ENCODE measurements at regions not wholly inside any gene's neighbourhood (a gene's known extent, or its start where the extent isn't known, plus 50 kb on each side); places are given as distances from the start of the nearest gene placed in this dataset.

- peaks cover 0 to 5% of the 10 kb centered on the region in 2 donors for H3K4me1 Mint-ChIP-seq
- ATAC-seq: peak in 2 of 3 donors; percentile 36 to 40
These were observed 55.4 kb upstream of the LMTK2 start for GRCh38 chr7:98051118-98051744.

GRCh38 chr7:98054585-98054984, 52.1 kb upstream of the LMTK2 start:
- Histone ChIP-seq H3K9me3 (ENCODE audit: control insufficient read depth, insufficient read depth, low read length) (no peaks in the 10 kb centered on the region), H3K36me3 (ENCODE audit: control insufficient read depth, insufficient read depth, low read length) (no peaks in the 10 kb centered on the region), H3K4me3 (ENCODE audit: low read length) (no peak overlapping the region), H3K4me1 (ENCODE audit: control insufficient read depth, insufficient read depth, low read length) (peaks cover 6% of the 10 kb centered on the region), H3K27ac (ENCODE audit: low read length) (no peak overlapping the region), H3K27me3 (ENCODE audit: control insufficient read depth, insufficient read depth, low read length) (no peaks in the 10 kb centered on the region)
- WGBS (ENCODE audit: insufficient coverage): 84% methylated on average over 4 of the region's 4 CpGs
- peaks cover 3 to 15% of the 10 kb centered on the region in 2 donors for H3K27me3 Mint-ChIP-seq (ENCODE audit: low read depth in 2 of 2)
- no peaks in the 10 kb centered on the region for H3K36me3 Mint-ChIP-seq
- H3K9me3 Mint-ChIP-seq: no peaks in the 10 kb centered on the region
- ATAC-seq (no peak), DNase-seq (no peak)
- TF ChIP-seq CTCF (IDR thresholded peaks at IDR 0.05): no peak
- intact Hi-C loops (cut with micrococcal nuclease): no loop called here
- no peak overlapping the region for H3K27ac Mint-ChIP-seq
- H3K4me1 Mint-ChIP-seq: peaks cover 0 to 5% of the 10 kb centered on the region in 2 donors
- no peak overlapping the region for H3K4me3 Mint-ChIP-seq

More at GRCh38 chr7:98051118-98051744, 55.4 kb upstream of the LMTK2 start:
- Mint-ChIP-seq H3K36me3 (no peaks in the 10 kb centered on the region), H3K27me3 (ENCODE audit: low read depth in 2 of 2) (peaks cover 3 to 15% of the 10 kb centered on the region in 2 donors), H3K4me3 (no peak overlapping the region), H3K9me3 (no peaks in the 10 kb centered on the region), H3K27ac (no peak overlapping the region)
- H3K36me3 ChIP-seq (ENCODE audit: control insufficient read depth, insufficient read depth, low read length): no peaks in the 10 kb centered on the region
- H3K27ac ChIP-seq (ENCODE audit: low read length): no peak overlapping the region
- 20% methylated on average over 21 of the region's 24 CpGs for WGBS (ENCODE audit: insufficient coverage)
- TF ChIP-seq CTCF (IDR thresholded peaks at IDR 0.05): no peak
- peak in 1 of 2 donors; percentile 59 for DNase-seq
- H3K4me3 ChIP-seq (ENCODE audit: low read length): no peak overlapping the region
- no peaks in the 10 kb centered on the region for H3K9me3 ChIP-seq (ENCODE audit: control insufficient read depth, insufficient read depth, low read length)
- intact Hi-C loops (cut with micrococcal nuclease): no loop called here
- H3K4me1 ChIP-seq (ENCODE audit: control insufficient read depth, insufficient read depth, low read length): peaks cover 6% of the 10 kb centered on the region
- no peaks in the 10 kb centered on the region for H3K27me3 ChIP-seq (ENCODE audit: control insufficient read depth, insufficient read depth, low read length)

- H3K27me3 ChIP-seq (ENCODE audit: control insufficient read depth, insufficient read depth, low read length): no peaks in the 10 kb centered on the region
- H3K4me1 Mint-ChIP-seq: peaks cover 0 to under 1% of the 10 kb centered on the region in 2 donors
- no peaks in the 10 kb centered on the region for H3K9me3 Mint-ChIP-seq
- H3K4me3 Mint-ChIP-seq: no peak overlapping the region
- H3K9me3 ChIP-seq (ENCODE audit: control insufficient read depth, insufficient read depth, low read length): no peaks in the 10 kb centered on the region
- H3K36me3 Mint-ChIP-seq: no peaks in the 10 kb centered on the region
- H3K4me3 ChIP-seq (ENCODE audit: low read length): no peak overlapping the region
- no peak for DNase-seq
- H3K27ac ChIP-seq (ENCODE audit: low read length): no peak overlapping the region
- intact Hi-C loops (cut with micrococcal nuclease): no loop called here
- no peak overlapping the region for H3K27ac Mint-ChIP-seq
- H3K27me3 Mint-ChIP-seq (ENCODE audit: low read depth in 2 of 2): peaks cover 3 to 10% of the 10 kb centered on the region in 2 donors
- no peak for TF ChIP-seq CTCF (IDR thresholded peaks at IDR 0.05)
- no peak for ATAC-seq
- H3K36me3 ChIP-seq (ENCODE audit: control insufficient read depth, insufficient read depth, low read length): no peaks in the 10 kb centered on the region
- WGBS (ENCODE audit: insufficient coverage): 83% methylated on average over 8 of the region's 9 CpGs
- H3K4me1 ChIP-seq (ENCODE audit: control insufficient read depth, insufficient read depth, low read length): no peaks in the 10 kb centered on the region
These were observed 50.1 kb upstream of the LMTK2 start for GRCh38 chr7:98056580-98056979.
